ENCODE measurements at regions not wholly inside any gene's neighbourhood (a gene's known extent, or its start where the extent isn't known, plus 50 kb on each side); places are given as distances from the start of the nearest gene placed in this dataset.
"Not testable (repeated sequence)": the region's sequence is repeated elsewhere in the genome, so short reads cannot be mapped to it uniquely, and the experiment has no call there.

DNA sequence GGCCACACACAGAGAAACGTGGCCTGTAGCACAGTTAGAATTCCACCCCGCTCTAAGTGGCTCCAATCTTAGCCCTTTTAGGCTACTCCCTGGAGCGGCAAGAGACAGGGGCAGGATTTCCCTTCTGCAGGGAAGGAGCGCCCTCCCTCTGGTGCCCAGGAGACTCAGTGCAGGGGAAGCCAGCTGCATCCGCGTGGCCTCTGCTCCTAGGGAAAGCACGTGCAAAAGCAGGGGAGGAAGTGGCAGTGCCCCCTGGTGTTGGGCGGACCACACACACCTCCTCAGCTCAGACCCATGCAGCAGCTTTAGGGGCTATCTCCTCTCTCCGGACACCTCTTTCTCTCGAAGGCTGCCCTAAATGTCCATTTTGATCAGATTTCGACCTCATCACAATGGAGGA is 50.0 kb downstream of the SPRING1 start:
- DNase-seq, result peak; percentile 66

DNA sequence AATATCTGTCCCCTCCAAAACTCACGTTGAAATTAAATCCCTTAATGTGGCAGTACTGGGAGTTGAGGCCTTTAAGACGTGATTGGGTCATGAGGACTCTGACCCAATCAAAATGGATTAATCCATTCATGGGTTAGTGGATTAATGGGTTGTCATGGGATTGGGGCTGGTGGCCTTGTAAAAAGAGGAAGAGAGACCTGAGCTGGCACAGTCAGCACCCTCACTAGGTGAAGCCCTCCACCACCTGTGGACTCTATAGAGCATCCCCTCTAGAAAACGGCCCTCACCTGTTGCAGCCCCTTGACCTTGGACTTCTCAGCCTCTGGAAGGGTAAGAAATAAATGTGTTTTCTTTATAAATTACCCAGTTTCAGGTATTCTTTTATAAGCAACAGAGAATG is 53.0 kb downstream of the SPRING1 start:
- no peak for DNase-seq

DNA sequence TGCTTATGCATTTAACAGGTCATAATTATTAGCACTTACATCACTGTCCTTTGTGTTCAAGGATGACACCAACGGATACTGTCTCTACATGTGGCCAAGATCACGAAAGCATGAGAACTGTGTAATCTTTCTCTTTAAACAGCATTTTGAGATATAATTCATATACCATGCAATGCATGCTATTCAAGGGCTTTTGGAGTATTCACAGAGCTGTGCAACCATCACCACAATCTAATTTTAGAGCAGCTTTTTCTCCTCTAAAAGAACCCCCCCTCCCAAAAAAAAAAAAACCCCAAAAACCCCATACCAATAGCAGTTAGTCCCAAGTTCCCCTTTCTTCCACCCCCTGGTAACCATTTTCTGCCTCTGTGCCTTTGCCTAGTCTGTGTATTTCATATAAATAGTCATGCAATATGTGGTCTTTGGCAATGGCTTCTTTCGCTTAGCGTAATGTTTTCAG is 60.6 kb downstream of the SPRING1 start:
- DNase-seq, result no peak

DNA sequence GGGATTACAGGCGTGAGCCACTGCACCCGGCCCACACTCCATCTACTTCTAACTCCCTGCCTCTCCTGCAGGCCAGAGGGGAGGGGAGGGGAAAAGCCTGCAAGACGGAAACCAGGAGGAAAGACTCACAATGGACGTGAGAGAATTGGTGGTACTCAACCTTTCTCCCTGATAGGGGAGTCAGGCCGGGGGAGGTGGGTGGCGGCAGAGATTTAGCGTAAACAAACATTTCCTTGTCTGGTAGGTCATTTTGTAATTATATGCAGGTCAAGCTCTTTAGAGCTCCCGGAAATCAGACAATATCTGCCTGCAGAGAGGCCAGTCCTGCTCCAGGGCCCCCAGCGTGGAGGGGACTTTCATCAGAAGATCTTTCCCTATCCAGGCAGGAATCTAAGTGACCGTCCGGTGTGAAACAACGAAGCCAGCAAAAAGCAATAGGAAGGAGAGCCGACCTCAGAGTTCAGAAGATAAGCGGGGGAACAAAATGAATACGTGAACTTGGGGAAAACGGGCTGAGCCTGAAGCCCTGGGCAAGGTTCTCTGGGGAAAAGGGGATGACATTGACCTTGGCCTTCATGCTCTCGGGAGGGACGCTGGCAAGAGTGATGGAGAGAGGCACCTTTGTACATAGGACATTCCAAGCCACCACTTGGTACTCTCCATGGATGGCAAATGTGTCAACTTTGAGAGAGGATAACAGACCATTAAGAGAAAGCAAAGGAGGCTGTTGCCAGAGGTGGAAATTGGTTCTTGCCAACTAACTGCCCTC is 62.3 kb downstream of the SPRING1 start:
- no peak for DNase-seq

DNA sequence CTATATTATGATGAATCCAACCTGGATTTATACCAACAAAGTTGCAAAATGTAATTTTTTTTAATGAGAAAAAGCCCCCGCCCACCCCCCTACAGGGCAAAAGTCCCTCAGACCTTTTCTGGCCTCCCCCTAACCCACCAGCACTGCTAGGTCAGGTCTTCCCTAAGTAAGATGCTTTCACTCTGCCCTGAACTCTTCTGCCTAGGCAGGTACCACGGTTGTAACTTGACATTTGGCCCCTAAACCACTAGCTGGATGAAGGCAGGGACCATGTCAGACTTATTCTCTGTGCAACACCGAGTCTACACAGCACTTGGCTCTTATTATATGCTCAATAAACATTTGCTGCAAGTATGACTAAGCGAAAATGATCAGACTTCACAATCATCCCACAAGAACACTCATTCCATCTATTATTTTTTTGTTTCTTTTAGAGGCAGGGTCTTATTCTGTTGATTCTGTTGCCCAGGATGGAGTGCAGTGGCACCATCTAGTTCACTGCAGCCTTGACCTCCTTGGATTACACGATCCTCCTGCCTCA is 63.2 kb downstream of the SPRING1 start:
- no peak for DNase-seq

DNA sequence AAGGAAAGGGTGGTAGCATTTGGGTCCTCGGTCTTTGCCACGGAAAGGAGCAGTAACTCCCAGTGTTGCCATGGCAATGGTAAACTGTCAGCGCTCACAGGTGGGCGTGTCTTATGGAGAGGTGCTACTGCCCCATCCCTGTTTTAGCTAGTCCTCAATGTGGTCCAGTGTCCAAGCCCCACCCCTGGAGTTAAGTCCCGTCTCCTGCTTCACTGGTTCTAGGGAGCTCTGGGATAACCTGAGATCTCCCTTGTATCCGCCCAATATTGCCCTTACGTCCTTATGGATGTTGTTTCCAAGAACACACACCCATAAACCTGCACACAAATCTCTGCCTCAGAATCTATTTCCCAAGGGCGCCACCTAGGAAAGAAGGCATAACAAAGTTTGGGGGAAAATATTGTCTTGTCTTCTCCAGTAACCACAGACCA is 64.2 kb downstream of the SPRING1 start:
- DNase-seq, result no peak

DNA sequence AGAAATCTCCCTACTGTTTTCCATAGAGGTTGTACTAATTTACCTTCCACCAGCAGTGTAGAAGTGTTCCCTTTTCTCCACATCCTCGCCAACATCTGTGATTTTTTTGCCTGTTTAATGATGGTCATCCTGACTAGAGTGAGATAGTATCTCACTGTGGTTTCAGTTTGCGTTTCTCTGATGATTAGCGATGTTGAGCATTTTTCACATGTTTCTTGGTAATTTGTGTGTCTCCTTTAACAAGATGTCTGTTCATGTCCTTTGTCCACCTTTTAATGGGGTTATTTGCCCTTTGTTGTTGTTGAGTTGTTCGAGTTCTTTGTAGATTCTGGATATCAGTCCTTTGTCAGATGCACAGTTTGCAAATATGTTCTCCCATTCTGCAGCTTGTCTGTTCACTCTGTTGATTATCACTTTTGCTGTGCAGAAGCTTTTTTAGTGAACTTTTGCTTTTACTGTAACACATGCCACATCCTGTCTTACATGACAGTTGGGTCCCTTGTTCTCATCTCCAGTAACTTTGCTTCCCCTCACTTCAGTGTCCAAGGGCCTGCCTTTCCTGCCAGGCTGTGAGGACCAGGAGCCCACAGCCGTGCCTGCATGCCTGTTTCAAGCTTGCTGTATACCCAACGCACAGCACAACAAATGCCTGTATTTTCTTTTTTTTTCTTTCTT is 64.9 kb downstream of the SPRING1 start:
- no peak for DNase-seq

DNA sequence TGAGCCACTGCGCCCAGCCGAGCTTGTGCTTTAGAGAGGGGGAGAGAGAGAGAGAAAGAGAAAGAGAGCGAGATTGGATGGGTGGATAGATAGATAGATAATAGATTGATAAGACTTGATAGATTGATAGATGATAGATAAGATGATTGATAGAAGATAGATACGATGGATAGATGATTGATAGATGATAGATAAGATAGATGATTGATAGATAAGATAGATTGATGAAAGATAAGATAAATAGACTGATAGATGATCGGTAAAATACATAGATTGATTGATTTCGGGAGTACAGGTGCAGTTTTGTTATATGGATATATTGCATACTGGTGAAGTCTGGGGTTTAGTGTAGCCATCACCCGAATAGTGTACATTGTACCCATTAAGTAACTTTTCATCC is 65.9 kb downstream of the SPRING1 start:
- no peak for DNase-seq

DNA sequence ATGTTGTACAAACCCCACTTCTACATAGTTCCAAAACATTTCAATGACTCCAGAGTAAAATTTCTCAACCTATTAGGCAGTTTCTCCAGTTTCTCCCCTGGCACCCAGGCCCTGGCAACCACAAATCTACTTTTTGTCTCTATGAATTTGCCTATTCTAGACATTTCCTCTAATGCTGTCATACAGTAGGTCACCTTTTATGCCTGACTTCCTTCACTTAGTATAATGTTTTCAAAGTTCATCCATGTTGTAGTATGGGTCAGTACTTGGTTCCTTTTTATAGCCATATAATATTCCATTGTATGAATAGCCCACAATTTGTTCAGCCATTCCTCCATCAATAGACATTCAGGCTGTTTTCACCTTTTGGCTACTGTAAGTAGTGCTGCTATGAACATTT is 67.0 kb downstream of the SPRING1 start:
- DNase-seq, result no peak

DNA sequence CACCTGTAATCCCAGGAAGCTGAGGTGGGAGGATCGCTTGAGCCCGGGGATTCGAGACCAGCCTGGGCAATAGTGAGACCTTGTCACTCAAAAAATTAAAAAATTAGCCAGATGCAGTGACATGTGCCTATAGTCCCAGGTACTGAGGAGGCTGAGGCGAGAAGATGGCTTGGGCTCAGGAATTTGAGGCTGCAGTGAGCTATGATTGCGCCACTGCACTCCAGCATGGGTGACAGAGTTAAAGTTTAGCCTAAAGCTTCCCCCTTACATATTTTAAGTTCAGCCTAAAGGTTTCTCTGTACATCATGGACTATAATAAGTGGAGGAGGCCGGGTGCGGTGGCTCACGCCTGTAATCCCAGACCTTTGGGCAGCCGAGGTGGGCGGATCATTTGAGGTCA is 70.1 kb downstream of the SPRING1 start:
- DNase-seq, result no peak

DNA sequence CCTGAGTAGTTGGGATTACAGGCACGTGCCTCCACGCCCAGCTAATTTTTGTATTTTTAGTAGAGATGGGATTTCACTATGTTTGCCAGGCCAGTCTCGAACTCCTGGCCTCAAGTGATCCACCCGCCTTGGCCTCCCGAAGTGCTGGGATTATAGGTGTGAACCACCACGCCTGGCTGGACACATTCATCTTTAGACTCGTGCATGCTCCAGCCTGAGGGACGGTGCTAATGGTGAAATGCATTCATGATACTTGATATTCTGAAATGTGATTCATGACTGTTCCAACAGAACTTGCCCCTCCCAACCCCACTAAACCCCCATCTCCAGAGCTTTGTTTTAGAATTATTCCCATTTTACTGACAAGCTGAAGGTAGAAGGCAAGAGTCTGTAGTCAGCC is 71.0 kb downstream of the SPRING1 start:
- DNase-seq, result not testable (repeated sequence)

DNA sequence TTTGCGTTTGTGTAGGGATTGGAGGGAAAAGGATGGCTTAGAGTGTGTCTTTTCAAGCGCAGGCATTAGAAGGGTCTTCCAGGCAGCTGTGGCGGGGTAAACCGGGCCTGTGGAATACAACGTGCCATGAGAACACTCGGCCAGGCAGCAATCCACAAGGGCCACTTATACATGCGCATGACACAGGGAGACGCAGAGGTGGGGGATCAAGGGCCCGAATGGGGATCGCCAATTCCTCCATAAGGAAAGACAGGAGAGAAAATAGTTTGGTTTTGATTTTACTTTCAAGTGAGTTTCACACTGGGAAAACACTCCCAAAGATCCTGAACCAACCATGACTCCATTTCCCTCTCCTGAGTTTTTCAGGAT is 71.6 kb downstream of the SPRING1 start:
- DNase-seq, result no peak

DNA sequence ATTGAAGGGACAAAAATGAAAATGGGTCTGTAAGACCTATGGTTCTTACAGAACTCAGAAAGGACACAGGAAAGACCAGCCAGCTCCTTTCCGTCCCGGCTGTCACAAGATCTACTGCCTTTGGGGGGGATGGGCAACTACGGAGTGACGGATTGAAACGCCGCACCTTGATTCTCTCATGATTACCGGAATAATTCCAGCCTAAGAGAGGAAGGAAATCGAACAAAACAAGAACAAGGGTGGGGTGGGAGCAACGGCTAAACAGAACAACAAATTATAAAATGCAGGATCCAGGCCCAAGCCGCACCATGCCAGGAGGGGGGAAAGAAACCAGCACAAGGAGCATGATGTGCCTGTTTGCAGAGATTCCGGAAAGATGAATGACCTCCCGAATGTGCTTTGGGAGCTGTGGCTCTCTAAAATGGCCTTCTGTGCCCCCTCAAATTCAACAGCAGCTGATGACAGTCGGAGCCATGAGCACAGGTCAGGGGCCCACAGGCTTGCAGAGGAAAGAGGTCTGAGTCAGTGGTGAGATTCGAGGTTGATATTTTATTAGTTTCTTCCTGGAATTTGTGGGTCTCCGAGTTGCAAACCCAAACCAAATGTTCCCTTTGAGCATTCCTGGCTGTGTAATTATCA is 72.1 kb downstream of the SPRING1 start:
- DNase-seq, result no peak

DNA sequence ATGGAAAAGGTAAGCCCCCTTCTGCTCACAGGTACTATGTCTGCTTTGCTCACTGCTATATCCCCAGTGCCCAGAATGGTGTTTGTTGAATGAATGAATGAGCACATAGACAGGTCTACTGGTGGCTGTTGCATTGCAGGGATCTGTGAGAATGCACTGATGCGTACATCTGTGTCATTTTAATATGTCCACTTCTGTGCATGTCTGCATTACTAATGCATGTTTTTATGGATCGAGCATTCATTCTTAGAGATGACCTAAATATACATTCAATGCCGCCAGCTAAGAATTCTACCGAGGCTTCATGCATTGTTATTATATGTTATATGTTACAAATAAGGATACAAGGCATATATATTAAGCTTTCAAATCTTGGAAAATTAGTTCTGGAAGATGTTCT is 73.8 kb downstream of the SPRING1 start:
- no peak for DNase-seq

DNA sequence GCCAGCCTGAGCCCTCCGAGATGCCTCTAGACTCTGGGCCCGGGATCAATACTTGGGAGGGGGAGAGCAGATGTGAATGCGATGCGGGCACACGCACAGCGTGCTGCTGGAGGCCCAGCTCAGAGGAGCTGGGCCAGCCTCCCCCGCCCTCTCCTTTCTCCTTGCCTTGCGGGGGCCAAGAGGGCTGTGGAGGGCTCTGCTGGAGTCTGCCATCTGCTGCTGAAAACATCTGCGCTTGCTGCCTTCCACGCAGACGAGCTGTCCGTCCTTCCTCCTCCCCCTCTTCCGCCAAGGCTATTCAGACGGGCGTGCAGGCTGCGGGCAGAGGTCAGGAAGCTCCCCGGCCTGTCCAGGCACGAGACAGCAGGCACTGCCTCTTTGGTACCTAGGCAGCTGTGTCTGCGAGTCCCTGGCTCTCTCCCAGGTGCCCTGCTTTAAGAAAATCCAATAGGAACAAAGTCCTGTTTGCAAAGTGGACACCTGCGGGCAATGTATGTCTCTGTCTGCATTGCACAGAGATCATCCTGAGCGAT is 75.2 kb downstream of the SPRING1 start:
- no peak for DNase-seq

DNA sequence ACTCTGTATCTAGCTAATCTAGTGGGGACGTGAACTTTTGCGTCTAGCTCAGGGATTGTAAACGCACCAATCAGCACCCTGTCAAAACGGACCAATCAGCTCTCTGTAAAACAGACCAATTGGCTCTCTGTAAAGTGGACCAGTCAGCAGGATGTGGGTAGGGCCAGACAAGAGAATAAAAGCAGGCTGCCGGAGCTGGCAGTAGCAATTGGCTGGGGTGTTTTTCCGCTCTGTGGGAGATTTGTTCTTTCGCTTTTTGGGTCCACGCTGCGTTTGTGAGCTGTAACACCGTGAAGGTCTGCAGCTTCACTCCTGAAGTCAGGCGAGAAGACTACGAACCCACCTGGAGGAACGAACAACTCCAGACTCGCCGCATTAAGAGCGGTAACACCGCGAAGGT is 76.5 kb downstream of the SPRING1 start:
- no peak for DNase-seq

DNA sequence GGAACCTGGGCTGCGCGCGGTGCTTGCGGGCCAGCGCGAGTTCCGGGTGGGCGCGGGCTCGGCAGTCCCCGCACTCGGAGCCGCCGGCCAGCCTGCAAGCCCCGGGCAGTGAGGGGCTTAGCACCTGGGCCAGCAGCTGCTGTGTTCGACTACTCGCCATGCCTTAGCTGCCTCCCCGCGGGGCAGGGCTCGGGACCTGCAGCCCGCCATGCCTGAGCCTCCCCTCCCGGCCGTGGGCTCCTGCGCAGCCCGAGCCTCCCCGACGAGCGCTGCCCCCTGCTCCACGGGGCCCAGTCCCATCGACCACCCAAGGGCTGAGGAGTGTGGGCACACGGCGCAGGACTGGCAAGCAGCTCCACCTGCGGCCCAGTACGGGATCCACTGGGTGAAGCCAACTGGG is 77.1 kb downstream of the SPRING1 start:
- DNase-seq, result not testable (repeated sequence)

DNA sequence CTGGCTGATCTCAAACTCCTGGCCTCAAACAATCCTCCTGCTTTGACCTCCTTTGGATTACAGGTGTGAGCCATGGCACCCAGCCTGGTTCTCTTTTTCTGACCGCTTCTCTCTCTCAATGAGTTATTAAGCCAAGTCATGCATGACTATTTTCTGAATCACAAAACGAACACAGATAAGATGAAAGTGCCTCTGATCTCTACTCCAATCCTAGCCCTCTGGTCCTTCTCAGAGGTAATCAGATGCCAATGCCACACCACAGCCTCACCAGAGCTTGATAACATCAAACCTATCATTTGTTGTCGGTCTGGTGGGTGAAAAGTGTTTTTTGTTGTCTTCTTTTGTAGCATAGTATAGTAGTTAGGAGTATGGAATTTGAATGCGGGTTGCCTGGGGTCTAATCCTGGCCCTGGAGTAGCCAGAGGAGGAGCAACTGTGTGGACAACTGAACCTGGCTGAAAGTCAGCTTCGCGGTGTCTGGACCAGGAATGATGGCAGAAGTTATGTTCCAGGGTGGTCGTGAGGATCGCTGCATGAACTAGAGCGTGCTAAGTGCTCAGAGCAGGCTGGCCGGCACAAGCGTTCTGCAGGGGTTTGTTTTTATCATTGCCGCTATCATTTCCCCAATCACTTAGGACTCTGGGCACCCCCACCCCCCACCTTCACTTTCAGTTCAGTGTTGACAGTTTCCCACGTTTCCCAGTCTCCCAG is 77.9 kb downstream of the SPRING1 start:
- DNase-seq, result no peak

DNA sequence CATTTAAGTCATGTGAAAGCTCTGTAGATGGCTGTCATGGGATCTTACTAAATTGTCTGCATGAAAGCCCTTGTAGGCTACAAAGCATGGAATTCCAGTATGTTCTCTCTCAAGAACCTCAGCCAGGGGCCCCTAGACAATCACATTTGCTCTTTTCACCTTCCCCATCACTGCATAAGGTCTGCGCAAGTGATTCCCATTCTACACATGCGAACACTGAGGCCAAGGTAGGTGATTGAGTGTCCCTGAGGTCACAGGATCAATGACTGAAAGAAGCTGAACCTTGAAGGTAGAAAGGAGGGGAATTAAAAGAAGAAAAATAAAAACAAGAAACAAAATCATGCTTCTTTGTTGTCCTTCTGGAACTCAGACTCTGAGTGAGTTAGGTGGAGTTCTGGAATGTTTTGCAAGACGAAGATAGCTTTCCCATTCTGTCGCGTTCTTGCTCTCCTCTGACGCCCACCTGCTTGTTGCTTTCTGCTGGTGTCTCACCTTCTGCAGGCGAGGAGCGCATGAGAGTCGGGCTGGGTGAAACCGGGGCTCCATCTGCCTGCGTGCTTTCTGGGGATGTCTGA is 79.9 kb downstream of the SPRING1 start:
- DNase-seq, result no peak

DNA sequence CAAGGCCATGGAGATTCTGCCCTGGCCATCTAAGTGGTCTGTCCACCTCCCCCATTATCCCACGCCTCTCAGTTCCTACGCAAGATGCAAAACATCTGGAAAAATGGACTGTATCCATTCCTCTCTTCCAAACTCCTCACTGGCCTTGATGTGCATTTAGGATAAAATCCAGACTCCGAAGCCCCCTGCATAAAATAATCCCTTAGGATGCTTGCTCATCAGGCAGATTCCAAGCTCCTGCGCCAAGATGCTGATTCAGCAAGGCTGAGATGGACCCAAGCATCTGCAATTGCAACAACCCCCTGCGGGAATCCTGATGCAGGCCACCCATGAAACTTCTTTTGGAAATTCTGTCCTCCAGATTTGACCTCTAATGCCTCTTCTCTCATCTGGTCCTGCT is 81.6 kb downstream of the SPRING1 start:
- DNase-seq, result no peak

DNA sequence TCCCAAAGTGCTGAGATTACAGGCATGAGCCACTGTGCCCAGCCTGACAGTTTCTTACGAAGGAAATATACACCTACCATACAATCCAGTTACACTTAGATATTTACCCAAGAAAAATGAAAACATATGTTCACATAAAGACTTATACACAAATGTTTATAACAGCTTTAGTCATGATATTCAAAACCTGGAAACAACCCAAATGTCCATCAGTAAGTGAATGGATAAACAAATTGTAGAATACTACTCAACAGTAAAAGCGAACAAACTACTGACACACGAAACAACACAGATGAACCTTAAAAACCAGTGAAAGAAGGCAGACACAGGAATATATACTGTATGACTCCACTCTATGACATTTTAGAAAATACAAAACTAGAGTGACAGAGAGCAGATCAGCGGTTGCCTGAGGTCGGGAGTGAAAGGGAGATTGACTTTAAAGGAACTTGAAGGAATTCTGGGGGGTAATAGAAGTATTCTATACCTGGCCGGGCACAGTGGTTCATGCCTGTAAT is 83.6 kb downstream of the SPRING1 start:
- DNase-seq, result no peak

DNA sequence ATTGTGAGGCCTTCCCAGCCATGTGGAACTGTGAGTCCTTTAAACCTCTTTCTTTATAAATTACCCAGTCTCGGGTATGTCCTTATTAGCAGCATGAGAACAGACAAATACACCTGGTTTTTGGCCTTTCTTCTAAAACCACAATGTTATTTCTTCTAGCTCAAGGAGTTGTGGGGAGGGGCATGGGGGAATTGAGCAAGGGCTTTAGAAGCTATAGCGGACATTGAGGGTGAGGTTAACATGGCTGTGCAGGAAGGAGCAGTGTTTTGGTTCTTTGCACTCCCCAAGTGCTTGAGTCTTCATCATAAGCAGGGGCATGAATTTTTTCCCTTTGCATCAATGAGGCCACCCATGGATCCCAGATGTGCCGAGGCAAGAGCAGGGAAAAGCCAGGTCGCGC is 86.8 kb downstream of the SPRING1 start:
- no peak for DNase-seq

Data from stimulated activated CD4-positive, alpha-beta T cell treated with anti-CD3 and anti-CD28 coated beads, Interleukin-15, amount 100 ng/mL, for 24 hours (primary cell).